ENCODE measurements at regions not wholly inside any gene's neighbourhood (a gene's known extent, or its start where the extent isn't known, plus 50 kb on each side); places are given as distances from the start of the nearest gene placed in this dataset.
"Not testable (repeated sequence)": the region's sequence is repeated elsewhere in the genome, so short reads cannot be mapped to it uniquely, and the experiment has no call there.

GRCh38 chr2:87485455-87485854, 262.4 kb upstream of the PLGLB2 start:
- DNase-seq (ENCODE audit: low read depth in 2 of 2) = not testable (repeated sequence)

DNA sequence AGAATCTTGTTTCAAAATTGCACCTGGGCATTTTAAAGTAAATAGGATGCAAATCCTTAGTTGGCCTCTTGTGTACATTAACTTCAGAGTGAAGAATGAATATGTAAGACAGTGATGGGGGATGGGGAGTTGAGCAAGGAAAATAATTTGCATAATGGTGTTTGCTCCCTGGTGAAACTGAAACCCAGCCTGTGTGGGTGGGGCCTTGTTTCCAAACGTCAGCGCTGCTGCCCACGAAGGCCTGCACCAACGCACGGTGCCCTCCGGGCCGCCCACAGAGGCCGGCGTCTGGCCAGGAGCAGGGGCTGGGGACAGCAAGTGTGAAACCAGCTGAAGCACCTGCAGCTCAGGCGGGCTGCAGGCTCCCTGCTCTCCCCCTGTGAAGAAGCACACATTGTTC, 262.0 kb upstream of the PLGLB2 start:
- DNase-seq (ENCODE audit: low read depth in 2 of 2) = not testable (repeated sequence)

DNA sequence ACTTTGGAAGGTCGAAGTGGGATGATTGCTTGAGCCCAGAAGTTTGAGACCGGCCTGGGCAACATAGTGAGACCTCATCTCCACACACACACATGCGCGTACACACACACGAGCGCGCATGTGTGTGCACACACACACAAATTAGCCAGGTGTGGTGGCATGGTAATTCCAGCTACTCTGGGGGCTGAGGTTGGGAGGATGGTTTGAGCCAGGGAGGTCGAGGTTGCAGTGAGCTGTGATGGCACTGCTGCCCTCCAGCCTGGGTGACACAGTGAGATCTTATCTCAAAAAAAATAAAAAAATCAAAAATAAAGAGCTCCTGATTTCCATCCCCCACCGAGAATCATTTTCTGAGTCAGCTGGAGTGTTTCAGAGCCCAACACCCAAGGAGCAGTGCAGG, 261.5 kb upstream of the PLGLB2 start:
- not testable (repeated sequence) for DNase-seq (ENCODE audit: low read depth in 2 of 2)

DNA sequence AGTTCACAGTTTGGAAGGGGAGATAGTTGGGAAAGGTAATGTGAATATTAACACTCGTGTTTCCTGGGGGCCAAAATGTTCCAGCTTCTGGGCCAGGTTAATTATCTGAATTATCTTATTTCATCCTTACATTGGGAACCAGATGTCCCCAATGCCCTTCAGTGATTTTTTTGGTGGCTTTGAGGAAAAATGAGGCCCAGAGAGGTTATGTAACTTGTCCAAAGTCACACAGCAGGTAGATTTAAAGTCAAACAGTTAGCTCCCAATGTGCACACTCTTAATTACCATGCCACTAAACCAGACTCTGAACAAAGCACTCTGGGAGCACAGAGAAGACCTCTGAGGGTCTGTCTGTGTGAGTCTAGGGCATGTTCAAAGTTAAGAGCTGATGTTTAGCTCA, 259.9 kb upstream of the PLGLB2 start:
- DNase-seq (ENCODE audit: low read depth in 2 of 2) = not testable (repeated sequence)

DNA sequence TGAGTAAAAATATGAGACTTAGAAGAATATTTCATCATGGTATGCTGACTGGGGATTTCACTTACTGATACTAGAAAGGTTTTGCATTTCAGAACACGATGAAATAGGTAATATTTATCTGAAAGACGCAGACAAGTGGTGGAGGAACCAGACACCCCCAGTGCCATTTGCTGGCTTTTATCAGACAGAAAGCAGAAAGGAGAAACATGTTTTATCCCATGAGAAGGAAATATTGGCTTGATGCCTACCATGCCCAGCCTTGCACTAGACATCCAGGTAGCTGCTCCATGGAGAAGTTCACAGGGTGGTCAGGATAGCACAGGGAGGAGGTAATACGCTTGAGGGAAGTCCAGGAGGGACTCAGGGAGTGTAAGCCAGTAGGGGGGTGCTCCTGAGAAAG, 258.9 kb upstream of the PLGLB2 start:
- not testable (repeated sequence) for DNase-seq (ENCODE audit: low read depth in 2 of 2)

GRCh38 chr2:87494846-87495245, 253.0 kb upstream of the PLGLB2 start:
- not testable (repeated sequence) for DNase-seq (ENCODE audit: low read depth in 2 of 2)

DNA sequence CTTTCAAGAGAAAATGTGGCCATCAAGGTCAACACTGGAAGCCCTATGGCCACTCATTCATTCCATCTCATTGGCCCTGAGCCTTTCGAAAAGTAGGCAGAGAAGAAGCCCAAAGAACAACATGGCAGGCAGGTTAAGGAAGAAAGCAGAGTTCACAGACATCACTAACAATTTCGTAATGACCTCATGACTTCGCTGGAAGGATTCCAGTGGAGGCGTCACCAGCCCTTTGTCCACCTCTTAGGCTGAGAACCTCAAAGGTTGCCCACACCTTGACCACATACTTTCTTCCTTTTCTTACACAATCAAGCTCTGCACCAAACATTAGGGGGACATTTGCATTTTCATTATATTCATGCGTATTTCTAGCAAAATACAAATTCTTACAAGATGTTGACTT, 252.4 kb upstream of the PLGLB2 start:
- not testable (repeated sequence) for DNase-seq (ENCODE audit: low read depth in 2 of 2)

- not testable (repeated sequence) for DNase-seq (ENCODE audit: low read depth in 2 of 2)
These were observed 251.6 kb upstream of the PLGLB2 start for GRCh38 chr2:87496036-87497006.

DNA sequence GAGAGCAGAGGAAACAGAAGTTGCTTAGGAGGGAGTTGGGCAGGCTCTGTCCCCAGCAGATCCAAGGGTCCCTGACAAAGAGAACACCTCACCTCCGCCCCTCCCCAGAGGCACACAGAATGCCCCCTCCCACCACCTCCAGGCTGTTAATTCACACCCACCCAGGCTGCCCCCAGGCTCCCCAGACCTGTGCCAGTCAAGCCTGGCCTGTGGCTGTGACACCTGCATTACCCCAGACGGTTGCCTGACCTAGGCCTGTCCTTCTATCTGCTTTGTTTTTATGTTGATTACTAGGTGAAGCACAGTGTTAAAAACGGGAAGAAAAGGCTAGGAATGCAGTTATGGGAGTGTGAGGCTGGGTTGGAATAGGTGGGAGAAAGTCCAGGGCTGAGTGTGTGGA, 250.8 kb upstream of the PLGLB2 start:
- DNase-seq (ENCODE audit: low read depth in 2 of 2) = not testable (repeated sequence)

GRCh38 chr2:87497700-87498099, 250.2 kb upstream of the PLGLB2 start:
- not testable (repeated sequence) for DNase-seq (ENCODE audit: low read depth in 2 of 2)

DNA sequence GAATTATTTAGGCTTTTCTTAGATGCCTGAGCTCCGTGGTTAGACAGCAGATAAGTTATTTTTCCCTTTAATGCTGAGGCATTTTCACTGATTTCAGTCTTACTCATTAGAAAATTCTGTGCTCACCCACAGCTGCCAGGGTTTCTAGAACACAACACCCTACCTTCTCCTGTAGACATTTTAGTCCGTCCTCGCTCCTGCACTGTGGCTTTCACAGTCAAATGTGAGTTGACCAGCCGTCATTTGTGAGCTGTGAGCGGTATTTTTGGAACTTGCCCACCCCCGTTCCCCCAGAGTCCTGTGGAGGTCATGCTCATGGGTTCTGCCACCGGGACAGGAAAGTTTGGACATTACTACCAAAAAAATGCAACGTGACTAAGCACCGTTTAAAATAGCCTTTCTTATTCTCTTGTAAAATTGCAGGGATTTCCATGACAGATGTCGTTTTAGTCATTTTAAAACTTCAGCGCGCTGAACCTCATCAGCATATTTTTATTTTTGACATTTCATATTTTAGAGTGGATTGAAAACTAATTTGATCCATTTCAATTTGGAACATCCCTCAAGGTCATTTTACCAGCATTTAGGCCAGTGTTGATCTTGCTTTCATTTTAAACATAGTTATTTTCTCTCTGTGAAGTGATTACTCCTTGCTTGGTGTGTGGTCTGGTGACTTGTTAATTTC, 249.6 kb upstream of the PLGLB2 start:
- DNase-seq (ENCODE audit: low read depth in 2 of 2) = not testable (repeated sequence)

DNA sequence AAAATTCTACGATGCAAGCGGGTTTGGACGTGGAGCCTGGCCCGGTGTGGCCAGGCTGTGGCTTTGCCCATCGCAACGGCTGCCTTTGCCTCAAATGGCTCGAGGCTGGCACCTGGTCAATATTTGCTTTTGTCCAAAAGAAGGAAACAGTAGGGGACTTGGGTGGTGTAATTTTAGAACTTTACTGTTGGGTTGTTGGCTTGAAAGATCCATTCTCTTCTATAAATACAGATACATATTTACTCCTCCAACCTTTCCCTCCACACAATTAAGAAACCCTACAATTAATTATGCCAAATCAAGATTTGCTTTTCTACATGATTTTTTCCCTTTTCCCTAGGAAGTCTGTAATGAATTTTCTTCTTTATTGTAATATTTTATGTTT, 249.0 kb upstream of the PLGLB2 start:
- DNase-seq (ENCODE audit: low read depth in 2 of 2) = not testable (repeated sequence)

DNA sequence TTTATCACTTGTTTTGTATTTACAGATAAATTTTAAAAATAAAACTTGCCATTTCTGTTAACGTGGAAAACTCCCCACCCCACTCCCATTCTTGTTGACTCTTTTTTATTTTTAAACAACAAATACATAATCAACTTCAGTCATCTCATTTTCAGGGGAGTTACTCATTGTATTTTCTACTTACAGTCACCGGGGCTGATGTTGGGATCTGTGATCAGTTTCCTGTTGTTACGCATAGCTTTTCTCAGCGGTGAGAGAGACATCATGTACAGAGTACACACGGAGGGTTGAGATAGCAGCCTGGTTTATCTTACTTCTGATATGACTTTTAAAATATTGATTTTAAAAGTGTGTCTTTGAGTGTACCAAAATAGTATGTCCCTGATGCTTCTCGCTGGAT, 248.0 kb upstream of the PLGLB2 start:
- DNase-seq (ENCODE audit: low read depth in 2 of 2) = not testable (repeated sequence)

DNA sequence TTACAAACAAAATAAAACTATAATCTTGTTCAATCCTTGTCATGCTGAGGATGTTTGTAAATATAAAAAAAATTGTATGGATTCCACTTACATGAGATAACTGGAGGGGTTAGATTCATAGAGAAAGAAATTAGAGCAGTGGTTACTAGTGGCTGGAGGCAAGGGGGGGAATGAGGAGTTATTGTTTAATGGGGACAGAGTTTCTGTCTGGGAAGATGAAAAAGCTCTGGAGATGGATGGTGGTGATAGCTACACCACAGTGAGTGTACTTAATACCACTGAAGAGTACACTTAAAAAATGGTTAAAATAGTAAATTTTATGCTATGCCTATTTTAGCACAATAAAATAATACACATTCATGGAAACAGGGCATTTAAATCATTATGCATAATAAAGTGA, 247.5 kb upstream of the PLGLB2 start:
- not testable (repeated sequence) for DNase-seq (ENCODE audit: low read depth in 2 of 2)

- DNase-seq (ENCODE audit: low read depth in 2 of 2) = not testable (repeated sequence)
These were observed 246.9 kb upstream of the PLGLB2 start for GRCh38 chr2:87500951-87501350.

GRCh38 chr2:87502948-87503347, 244.9 kb upstream of the PLGLB2 start:
- not testable (repeated sequence) for DNase-seq (ENCODE audit: low read depth in 2 of 2)

- DNase-seq (ENCODE audit: low read depth in 2 of 2) = not testable (repeated sequence)
These were observed 242.6 kb upstream of the PLGLB2 start for GRCh38 chr2:87505239-87505638.

GRCh38 chr2:87505909-87506308, 242.0 kb upstream of the PLGLB2 start:
- not testable (repeated sequence) for DNase-seq (ENCODE audit: low read depth in 2 of 2)

DNA sequence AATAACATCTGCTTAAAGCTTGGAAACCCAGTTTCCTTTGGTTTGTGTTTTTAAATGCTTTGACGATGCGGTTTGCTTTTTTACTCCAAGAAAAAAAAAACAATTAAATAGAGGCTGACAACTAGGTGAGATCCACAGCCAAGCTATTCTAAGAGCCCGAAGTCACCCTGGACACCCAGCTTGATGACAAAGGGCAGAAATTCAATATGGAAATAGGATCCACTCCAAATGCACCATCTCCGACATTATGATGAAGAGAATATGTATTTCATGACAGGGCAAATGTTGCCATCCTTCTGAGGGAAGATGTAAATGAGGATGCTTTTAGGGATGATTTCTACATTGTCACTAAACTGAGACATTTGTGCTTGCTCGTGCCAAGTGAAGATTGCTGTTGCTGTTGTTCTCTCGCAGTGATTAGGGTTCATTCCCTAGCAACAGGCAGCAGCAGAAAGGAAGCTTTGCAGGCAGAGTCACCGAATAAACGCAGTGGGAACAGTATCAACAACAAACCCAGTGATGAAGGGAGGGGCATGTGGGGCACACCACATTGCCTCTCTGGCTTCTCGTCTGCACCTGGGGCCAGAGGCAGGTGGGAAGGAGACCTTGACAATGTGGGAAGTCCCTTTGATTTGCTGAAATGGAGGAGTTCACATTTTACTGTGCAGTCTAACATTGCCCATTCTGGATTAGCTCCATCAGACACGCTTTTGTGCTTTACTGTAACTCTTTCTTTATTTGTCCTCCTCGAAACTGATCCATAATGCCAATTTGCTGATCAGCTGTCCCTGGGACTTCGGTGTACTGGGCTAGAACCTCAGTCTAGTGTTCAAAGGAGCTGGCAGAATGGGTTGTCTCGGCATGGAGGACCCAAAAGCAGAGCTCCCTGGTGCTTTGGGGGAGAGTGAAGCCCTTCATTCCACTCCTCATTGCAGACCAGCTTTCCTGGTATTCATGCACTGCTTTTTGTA, 240.2 kb upstream of the PLGLB2 start:
- DNase-seq (ENCODE audit: low read depth in 2 of 2) = not testable (repeated sequence)

DNA sequence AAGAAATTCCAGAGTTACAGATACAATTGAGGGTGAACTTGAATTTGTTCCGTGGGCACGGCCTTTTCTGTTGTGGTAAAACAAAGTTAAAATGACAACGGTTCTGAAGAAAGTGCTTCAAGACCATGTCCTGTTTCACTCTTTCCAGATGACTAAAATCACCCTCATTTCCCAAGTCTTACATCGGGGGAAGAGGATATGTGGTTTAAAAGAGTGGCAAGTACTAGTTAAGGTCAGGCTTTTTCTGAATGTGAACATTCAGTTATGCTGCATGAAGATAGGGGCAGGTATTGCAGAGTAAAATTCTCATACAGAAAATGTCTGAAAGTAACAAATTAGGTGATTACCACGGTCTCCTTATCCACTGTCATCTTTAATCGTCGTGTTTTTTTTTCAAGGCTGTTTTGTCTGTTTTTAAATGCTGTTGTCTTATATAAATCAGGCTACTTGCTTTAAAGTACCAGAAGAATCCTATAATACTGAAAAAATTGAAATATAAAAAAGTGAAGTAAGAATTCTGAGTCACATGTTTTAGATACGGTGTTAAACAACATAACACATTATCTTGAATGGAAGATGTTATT, 236.6 kb upstream of the PLGLB2 start:
- not testable (repeated sequence) for DNase-seq (ENCODE audit: low read depth in 2 of 2)

Measured in activated CD8-positive, alpha-beta memory T cell treated with anti-CD3 and anti-CD28 coated beads for 4 hours (primary cell).